ENCODE measurements at regions not wholly inside any gene's neighbourhood (a gene's known extent, or its start where the extent isn't known, plus 50 kb on each side); places are given as distances from the start of the nearest gene placed in this dataset.

- DNase-seq: peak; percentile 62
Measured at GRCh38 chr2:125516496-125517109, 1139.4 kb upstream of the GYPC start.

GRCh38 chr2:125526093-125526492 lies 1129.9 kb upstream of the GYPC start:
- DNase-seq: no peak

GRCh38 chr2:125535089-125535488 lies 1120.9 kb upstream of the GYPC start:
- DNase-seq: no peak

- peak; percentile 73 for DNase-seq
Measured at GRCh38 chr2:125543968-125544514, 1111.9 kb upstream of the GYPC start.

DNA sequence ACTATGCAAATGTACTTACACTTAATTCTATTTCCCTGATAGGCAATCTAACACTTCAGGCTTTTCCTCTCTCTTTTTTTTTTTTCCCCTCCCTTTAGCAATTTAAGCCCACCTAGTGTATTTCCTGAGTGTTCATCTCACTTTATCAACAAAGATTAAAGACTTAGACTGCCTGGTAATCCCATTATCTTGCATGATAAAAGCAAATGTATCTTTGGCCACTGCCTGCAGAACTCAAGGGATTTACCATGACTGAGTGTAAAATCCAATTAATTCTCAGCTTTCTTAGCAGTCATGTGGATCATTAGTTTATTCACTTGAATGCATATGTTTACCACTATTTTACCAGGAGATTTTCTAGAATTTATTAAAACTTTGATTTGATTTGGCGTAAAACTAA lies 1102.2 kb upstream of the GYPC start:
- DNase-seq: peak; percentile 98

- DNase-seq: no peak
Measured at GRCh38 chr2:125554956-125555355, 1101.0 kb upstream of the GYPC start.

GRCh38 chr2:125559186-125559585 lies 1096.8 kb upstream of the GYPC start:
- no peak for DNase-seq

GRCh38 chr2:125560855-125561254 lies 1095.1 kb upstream of the GYPC start:
- DNase-seq: no peak

GRCh38 chr2:125561302-125561701 lies 1094.7 kb upstream of the GYPC start:
- no peak for DNase-seq

GRCh38 chr2:125562924-125563323 lies 1093.0 kb upstream of the GYPC start:
- no peak for DNase-seq

DNA sequence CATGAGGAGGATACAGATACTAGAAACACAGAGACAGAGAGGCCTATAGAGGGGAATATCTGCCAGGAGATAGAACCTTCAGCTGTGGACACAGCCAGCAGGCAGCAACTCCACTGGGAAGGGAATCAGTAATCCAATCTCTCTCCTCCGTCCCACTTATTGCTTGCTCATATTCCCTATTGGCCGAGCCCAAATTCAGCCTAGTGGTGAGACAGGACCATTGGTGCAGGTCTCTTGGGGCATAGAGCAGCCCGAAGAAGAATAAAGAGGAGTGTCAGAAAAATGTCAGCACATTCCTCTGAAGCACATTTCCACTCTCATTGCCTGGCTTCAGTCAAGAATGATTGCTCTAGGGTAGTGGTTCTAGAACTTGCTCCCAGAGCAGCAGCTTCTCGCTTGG lies 1091.5 kb upstream of the GYPC start:
- DNase-seq: peak; percentile 18

- no peak for DNase-seq
Measured at GRCh38 chr2:125566422-125566821, 1089.5 kb upstream of the GYPC start.

DNA sequence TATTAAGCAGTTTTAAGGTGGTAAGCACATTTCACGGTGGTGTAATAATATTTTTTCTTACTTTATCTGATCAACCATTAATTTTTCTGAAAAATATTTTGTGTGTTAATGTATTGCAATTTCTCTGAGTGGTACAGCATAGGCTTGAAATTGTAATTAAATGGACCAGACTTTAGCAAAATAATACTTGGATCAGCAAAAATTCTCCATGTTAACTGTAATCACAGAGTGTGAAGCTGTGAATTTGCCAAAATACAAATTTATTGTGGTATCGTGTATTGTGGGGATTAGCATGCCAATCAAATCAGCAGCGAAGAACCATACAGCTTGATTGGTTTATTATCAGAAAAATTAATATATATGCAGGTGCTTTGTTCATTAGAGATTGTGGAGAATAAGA lies 1088.9 kb upstream of the GYPC start:
- no peak for DNase-seq

GRCh38 chr2:125572660-125573059 lies 1083.3 kb upstream of the GYPC start:
- DNase-seq: no peak

DNA sequence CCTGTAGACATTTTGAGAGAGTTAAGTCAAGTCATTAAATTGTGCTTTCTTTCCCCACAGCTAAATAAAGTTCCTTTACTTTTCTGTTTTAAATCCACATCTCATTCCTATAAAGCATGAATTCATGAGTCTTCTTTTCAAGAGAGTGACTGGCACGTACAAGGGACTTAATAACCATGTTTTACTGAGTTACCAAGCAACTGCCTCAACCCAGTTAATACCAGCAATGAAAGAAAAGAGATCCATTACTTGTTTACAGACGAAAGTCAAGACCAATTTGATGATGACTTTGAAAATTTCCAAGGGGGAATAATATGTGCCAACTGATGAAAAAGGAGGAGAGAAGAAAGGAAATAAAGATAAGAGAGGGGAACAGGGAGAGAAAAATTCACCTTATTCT lies 1082.5 kb upstream of the GYPC start:
- DNase-seq: no peak

DNA sequence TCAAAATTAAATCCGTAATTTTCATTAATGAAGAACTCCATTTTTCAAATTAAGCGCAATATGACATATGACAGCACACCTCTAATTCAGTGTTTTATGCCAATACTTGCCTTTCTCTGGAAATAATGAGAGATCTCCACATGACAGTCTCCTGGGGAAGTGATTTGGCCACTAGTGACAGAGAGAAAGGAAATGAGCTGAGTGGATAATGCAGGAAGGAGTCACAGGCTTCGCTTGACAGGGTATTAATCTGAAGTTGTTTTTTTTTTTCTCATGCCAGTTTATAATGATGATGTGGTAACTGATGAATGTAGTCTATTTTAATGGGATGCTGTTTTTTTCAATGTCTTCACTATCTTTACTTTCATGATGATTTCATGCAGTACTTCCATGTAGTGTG lies 1079.4 kb upstream of the GYPC start:
- no peak for DNase-seq

DNA sequence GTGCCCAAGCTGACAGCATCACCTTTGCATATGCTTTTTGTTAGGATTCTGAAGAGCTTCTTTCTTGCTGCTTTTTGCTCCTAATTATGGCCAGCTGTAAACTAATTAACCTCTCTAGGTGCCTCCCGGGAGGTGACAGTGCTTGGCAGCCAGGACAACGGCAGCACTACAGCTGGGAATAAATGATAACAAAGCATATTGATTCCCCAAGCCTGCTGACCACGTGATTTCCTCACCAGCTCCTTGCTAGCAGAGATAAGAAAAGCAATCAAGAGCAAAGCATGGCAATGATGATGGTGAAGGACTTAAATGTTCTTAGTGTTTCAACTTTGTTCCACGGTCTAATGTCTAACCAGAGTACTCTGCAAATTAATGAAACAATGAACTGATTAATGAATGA lies 1074.4 kb upstream of the GYPC start:
- no peak for DNase-seq

- DNase-seq: no peak
Measured at GRCh38 chr2:125582516-125582915, 1073.4 kb upstream of the GYPC start.

DNA sequence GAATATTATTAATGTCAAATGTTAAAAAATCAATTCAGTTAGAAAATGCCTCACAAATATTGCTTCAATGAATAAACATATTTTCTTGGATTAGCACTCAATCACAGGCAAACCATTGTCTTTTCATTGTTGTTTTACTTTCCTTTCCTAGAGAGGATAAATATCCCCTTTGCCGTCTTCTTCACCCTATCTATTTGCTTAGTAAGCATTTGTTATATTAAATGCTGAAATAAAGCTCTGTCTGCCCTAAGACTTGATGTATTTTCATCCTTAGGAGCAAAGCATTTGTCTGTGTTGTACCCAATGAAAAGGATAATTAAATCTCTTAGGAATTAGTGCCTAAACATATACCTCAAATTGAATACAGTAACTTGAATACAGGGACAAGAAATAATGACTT lies 1071.2 kb upstream of the GYPC start:
- no peak for DNase-seq

- DNase-seq: no peak
Measured at GRCh38 chr2:125588780-125589179, 1067.2 kb upstream of the GYPC start.

GRCh38 chr2:125591954-125592353 lies 1064.0 kb upstream of the GYPC start:
- DNase-seq: no peak

- DNase-seq: no peak
Measured at GRCh38 chr2:125593036-125593435, 1062.9 kb upstream of the GYPC start.

GRCh38 chr2:125596612-125597011 lies 1059.3 kb upstream of the GYPC start:
- no peak for DNase-seq

DNA sequence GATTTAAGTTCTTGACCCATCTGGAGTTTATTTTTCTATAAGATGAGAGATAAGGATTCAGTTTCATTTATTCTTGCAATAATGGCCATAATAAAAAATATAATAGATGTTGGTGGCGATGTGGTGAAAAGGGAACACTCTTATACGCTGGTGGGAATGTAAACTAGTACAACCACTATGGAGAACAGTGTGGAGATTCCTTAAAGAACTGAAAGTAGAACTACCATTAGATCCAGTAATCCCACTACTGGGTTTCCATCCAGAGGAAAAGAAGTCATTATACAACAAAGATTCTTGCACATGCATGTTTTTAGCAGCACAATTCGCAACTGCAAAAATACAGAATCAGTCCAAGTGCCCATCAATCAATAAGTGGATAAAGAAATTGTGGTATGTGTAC lies 1040.5 kb upstream of the GYPC start:
- DNase-seq: no peak

- DNase-seq: no peak
Measured at GRCh38 chr2:125630377-125630776, 1025.6 kb upstream of the GYPC start.
